Activated CD4-positive, alpha-beta T cell treated with anti-CD3 and anti-CD28 coated beads, Interleukin-2, amount 50 U/mL, for 48 hours (primary cell): ENCODE measurements at regions not wholly inside any gene's neighbourhood (a gene's known extent, or its start where the extent isn't known, plus 50 kb on each side); places are given as distances from the start of the nearest gene placed in this dataset.

Experiments
- DNase-seq, 2 experiments: peaks; one replicate each; pipeline ENCODE4 v3.0.0-alpha.2; 2020

DNA sequence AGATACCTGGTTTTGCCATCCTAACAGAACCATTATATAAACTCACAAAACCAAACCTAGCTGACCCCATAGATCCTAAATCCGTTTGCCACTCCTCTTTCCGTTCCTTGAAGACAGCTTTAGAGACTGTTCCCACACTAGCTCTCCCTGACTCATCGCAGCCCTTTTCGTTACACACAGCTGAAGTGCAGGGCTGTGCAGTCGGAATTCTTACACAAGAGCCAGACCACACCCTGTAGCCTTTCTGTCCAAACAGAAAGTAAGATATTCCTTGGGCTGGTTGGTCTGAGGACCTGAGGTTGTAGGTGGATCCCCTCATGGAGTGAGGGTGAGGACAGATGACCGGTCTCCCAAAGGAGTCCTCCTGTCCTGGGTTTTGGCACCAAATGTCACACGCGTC is 56.7 kb upstream of the NAA35 start:
- DNase-seq: no peak

DNA sequence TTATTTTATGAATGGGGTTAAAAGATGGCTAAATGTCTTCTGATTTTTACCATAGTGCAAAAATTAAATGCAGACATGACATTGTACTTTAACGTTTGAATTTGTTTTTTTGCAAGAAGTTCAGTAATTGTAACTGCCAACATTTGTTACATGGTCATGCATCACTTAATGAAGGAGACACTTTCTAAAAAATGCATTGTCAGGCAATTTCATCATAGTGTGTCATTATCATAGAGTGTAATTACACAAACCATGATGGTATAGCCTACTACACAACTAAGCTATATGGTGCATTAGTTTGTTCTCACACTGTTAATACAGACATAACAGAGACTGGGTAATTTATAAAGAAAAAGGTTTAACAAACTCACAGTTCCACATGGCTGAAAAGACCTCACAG is 50.0 kb upstream of the NAA35 start:
- no peak for DNase-seq
